T47D (cell line): ENCODE measurements at regions not wholly inside any gene's neighbourhood (a gene's known extent, or its start where the extent isn't known, plus 50 kb on each side); places are given as distances from the start of the nearest gene placed in this dataset.
A peak's percentile ranks its signal among the peaks of the same experiment; 100 is the strongest.
"Not testable (repeated sequence)": the region's sequence is repeated elsewhere in the genome, so short reads cannot be mapped to it uniquely, and the experiment has no call there.

ENCODE experiments used
- DNase-seq, 2 experiments: peaks; one replicate each; pipeline versions ENCODE4 v3.0.0 to v3.0.0-alpha.2; 2011 to 2012; ENCODE audit warnings: low read depth in 1 of 2, low spot score in 1 of 2
- JUND ChIP-seq: IDR thresholded peaks from 2 replicates; pipeline ENCODE4 v1.6.1; 2012; ENCODE audit warnings: low read depth
- in situ Hi-C: cut with HindIII; loops from 2 replicates; pipeline ENCODE4 v1.10.0; 2016; ENCODE audit warnings: low sequenced_read_pairs, low pct_unique_long_range_greater_than_20kb

DNA sequence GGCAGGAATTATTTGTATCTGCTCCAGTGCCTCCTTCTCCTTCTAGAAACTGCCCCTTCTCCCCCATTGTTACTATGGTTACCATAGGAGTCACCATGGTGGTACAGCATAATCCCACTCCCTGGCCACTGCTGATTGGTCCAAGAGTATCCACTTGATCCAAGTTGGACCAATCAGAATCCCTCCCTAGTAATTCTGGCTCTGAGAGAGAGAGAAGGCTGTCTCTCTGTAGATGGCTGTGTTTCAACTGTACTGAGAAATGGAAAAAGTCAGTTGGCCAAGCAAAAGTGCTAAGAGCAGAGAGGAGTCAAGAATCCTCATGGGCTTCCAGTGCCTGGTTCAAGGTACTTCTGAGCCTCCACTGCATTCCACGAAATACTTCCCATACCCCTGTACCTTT lies 120.6 kb upstream of the SPATA12 start:
- in situ Hi-C loops, result no loop called here
- TF ChIP-seq JUND, result no peak
- DNase-seq, result no peak

DNA sequence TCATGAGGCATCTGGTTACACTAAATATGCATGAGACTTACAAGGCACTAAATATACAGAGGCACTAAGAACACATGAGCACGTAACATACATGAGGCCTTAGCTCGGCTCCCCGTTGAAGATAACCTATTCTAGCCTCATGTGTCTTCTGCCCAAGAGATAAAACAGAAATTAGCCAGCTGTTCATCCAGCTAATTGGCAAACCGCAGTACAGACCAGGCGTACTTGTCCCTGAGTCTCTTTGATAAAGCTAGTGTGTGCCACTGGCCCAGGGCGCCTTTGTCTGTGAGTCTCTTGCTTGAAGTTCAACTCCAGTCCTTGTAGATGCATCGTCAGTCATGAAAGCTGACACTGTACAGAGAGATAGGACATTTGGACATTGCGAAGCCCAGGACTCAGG lies 121.9 kb upstream of the SPATA12 start:
- no peak for TF ChIP-seq JUND
- no peak for DNase-seq
- in situ Hi-C loops, result no loop called here

DNA sequence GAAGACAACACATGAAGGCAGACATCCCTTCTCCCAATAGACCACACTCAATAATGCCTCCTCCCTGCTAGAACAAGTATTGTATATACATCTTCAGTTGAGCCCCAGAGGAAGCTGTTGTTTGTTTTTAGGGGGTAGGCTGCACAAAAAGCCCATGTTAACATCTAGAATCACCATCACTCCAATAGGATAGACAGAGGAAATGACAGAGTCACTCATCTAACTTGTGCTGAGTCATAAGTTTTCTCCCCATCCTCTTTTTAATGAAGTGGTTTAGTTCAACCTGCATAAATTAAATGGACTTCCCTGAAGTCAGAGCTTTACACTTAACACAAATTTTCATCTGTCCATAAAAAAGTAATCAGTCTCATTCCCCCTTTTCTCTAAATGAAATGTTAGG lies 122.9 kb upstream of the SPATA12 start:
- no peak for DNase-seq
- in situ Hi-C loops, result no loop called here
- no peak for TF ChIP-seq JUND

DNA sequence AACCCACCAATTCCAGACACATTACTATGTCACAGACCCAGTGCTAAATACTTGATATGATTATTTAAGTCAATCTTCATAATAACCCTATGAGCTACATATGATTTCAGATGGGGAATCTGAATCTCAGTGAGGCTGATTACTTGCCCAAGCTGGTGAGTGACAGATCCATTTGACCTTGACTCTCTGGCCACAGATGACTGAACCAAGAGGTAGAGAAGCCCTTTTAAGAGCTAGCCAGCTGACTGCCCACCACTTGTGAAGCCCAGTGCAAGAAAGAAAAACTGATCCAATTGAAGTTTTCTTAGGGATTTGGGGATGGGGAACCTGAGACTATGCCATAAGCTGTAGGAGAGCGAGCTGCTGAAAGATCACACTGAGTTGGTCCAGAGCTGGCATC lies 124.7 kb upstream of the SPATA12 start:
- in situ Hi-C loops, result no loop called here
- no peak for TF ChIP-seq JUND
- DNase-seq, result no peak

DNA sequence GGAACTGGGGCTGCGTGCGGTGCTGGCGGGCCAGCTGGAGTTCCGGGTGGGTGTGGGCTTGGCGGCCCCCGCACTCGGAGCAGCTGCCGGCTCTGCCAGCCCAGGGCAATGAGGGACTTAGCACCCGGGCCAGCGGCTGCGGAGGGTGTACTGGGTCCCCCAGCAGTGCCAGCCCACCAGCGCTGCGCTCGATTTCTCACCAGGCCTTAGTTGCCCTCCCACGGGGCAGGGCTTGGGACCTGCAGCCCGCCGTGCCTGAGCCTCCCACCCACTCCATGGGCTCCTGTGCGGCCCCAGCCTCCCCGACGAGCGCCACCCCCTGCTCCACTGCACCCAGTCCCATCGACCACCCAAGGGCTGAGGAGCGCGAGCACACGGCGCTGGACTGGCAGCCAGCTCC lies 126.0 kb upstream of the SPATA12 start:
- in situ Hi-C loops, DNase-seq: not testable (repeated sequence)

DNA sequence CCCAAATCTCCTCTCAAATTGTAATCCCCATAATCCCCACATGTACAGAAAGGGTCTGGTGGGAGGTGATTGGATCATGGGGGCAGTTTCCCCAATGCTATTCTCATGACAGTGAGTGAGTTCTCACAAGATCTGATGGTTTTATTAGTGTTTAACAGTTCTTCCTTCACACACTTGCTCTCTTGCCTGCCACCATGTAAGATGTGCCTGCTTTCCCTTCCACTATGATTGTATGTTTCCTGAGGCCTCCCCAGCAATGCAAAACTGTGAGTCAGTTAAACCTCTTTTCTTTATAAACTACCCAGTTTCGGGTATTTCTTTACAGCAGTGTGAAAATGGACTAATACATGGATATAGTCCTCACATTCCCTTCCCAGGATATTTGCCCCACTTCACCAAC lies 126.7 kb upstream of the SPATA12 start:
- no peak for DNase-seq
- in situ Hi-C loops, result no loop called here
- no peak for TF ChIP-seq JUND

DNA sequence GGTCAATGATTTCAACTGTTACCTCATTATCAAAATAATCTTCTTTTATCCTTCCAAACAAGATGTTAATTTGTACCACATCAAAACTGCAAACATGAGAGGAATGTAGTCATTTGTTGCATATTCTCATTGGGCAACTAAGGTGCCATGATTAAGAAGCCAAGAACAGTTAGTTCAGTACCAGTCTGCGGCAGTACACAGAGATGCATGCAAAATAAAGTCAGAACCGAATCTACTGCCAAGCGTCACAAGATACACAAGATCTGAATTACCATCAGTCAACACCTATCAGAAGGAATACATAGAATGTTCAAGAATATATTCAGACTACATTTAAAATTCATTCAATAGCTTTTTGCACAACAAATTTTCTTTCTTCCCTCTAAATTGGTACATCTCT lies 127.6 kb upstream of the SPATA12 start:
- in situ Hi-C loops, result no loop called here
- TF ChIP-seq JUND, result no peak
- no peak for DNase-seq

DNA sequence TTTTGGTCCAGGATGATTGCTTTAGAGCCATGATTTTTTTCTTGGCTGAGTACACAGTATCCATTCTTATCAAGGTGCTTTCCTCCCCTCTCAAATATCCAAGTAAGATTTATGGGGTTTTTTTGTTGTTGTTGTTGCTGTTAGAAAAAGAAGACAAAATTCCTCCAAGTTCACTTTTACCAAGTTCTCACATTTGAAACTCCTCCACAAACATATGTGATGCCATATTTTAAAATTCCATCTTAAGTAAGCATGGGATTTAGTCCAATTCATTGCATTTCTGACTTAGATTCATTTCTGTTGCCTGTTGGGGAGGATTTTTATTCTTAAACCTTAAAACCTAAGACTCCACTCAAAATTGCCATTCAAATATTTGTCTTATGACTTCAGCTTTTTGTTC lies 128.6 kb upstream of the SPATA12 start:
- in situ Hi-C loops, result no loop called here

DNA sequence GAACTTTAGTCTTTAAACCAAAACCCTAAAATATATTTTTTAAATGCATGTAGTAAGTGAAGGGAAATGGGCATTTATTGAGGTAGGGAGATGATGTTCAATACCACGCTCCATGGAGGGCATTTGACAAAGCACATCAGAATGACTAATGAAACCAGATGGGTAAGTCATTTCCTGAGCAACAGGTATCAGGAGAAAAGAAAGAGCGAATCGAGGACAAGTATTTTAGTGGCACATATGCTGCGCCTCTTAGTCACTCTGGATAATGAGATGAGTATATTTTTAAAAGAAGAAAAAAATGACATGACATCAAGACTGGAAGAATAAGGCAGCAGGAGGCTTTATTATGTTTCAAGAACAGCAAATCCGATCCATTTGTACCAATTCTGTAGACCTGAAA lies 129.0 kb upstream of the ARHGEF3 start:
- TF ChIP-seq JUND, result no peak
- in situ Hi-C loops, result no loop called here
- DNase-seq, result no peak

More for the DNA sequence above, 128.6 kb upstream of the SPATA12 start:
- no peak for TF ChIP-seq JUND
- no peak for DNase-seq

DNA sequence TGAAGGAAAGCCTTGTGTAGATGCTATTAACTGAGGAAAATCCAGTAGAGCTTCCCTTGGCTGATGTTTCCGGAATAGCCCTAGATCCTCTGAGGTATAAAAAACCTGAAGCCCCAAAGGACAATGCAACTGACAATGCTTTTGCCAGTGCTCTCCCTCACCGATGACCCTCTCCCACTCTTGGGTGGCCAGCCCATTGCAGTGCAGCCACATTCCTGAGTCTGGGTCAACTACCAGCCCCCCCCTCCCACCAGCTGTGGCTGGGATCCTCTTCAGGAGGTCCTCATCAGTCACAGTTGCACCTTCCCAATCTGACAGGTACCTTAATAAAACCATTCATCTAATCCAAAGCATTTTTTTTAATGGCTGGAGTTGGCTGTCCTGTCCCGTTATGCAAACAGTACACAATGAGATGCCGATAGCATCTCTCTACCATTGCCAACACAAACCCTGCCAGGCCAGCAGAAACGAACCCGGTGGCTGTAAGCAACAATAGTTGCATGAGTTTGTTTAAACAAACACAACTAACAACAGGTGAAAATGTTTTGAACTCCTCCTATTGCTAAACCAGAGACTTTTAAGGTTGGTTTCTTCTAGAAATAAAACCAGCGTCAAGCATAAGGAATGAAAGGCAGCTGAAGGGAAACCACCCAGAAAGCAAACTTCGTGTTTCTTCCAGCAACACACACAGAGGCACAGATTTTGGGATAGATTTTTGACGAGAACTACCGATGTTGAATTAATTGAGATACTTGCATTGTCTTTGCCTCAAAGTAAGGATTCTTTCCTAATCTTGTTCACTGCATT lies 128.3 kb upstream of the ARHGEF3 start:
- in situ Hi-C loops, result no loop called here
- DNase-seq, result peak; percentile 30 to 80
- no peak for TF ChIP-seq JUND

DNA sequence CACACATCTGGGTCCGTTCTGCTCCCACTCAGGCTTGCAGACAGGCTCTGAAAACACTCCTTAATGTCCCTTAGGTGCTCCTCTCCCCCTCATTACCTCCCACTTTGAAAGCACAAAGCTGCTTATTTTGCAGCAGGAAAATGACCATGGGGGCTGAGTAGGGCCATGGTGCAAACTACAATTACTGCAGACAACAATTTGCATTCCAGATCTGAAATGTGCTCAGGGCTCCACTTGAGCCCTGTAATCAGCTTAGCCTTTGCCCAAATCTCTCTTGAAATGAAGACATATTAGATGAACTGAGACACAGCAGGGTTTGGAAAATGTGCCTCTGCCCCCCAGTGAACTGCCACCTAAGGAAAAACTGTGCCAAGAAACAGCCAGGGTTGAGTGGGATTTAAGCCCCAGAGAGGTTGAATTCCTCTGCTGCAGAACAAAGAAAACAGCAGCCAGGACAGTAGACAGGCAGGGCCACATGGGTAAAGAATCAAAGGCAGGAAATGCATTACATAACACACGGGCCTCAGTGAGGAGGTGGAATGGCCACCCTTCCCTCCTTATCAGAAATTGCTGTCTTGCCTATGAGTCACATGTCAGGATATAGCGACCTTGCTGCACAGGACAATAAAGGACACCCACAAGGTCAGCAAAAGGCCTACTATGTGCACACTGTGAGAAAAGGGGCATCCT lies 126.8 kb upstream of the ARHGEF3 start:
- in situ Hi-C loops, result no loop called here

DNA sequence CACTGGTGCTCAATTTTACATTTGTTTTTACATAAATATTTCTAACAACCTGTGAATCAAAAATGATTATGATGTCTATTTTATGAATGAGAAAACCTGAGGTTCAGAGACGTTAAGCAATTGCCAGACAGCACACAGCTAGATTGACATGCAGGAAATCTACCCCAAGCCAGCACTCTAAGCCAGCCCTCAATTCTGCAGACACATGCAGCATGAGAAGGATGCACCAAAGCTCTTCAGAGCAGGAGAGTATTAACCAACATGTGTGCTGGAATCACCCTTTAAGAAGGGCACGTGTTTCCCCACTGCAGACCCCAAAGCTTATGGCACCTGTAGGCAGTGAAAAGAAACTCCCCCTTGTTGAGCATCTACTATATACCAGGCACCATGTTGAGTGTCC lies 126.1 kb upstream of the ARHGEF3 start:
- DNase-seq, result no peak
- in situ Hi-C loops, result no loop called here
- TF ChIP-seq JUND, result no peak

More for the DNA sequence above, 126.8 kb upstream of the ARHGEF3 start:
- DNase-seq, result no peak
- no peak for TF ChIP-seq JUND

DNA sequence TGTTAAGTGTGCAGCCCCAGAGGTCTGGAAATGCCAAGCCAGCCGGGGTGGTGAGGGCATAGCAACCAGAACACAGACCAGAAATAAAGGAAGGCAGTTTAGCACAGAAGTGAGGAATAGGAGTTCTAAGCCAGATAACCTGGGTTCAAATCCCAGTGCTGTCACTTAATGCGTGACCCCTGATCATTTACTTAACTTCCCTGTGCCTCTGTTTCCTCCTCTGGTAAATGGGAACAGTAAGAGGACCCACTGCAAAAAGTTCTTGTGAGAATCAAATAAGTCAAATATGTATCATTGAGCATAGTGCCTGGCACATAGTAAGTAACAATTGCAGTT lies 125.2 kb upstream of the ARHGEF3 start:
- no peak for TF ChIP-seq JUND
- in situ Hi-C loops, result no loop called here
- no peak for DNase-seq
